ENCODE measurements at regions not wholly inside any gene's neighbourhood (a gene's known extent, or its start where the extent isn't known, plus 50 kb on each side); places are given as distances from the start of the nearest gene placed in this dataset.

DNA sequence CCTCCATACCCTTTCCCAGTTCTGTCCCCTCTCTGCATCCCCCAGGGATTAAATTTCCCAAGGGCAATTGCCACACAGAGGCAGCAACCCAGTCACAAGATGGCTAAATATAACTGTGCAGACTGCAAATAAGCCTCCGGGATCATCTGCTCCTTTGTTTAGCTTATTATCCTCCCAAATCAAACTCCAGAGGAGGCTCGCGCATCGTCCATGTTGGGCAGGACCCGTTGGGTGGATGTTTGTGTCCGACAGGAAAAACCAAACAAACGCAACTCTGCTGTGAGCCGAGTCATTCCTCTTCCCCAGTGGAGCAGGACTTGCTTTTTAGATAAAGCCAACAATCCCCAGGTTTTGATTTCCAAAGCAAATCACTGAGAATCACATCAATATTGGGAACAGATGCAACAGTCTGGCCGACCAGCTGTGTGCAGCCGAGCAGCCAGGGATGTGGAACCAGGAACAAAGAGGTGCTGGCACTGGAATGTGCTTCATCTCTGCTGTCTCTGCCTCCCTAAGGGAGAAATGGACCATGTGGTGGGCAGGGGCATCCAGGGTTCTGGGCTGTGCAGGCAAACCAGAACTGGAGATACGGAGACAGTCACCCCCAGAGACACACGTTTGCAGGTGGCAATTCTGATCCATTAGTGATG, 89.8 kb downstream of the PTTG1 start:
- no peak for DNase-seq
